Adipocyte (in vitro differentiated cells): ENCODE measurements at regions not wholly inside any gene's neighbourhood (a gene's known extent, or its start where the extent isn't known, plus 50 kb on each side); places are given as distances from the start of the nearest gene placed in this dataset.

ENCODE experiments used
- DNase-seq: peaks from one replicate; pipeline ENCODE4 v3.0.0-alpha.2; 2015; ENCODE audit warnings: low read depth
- H3K27me3 ChIP-seq: replicated peaks from 2 replicates; pipeline ENCODE4 v1.7.0; 2013; ENCODE audit warnings: mild to moderate bottlenecking, low read length, moderate library complexity; ENCODE audit not compliant: control insufficient read depth, insufficient read depth
- H3K36me3 ChIP-seq: 2 replicates; pipeline ENCODE4 v1.7.0; 2013; ENCODE audit warnings: low read length, mild to moderate bottlenecking, moderate library complexity; ENCODE audit not compliant: control insufficient read depth, insufficient read depth, severe bottlenecking
- H3K4me1 ChIP-seq: 2 replicates; pipeline ENCODE4 v1.7.0; 2013; ENCODE audit warnings: mild to moderate bottlenecking, low read length, moderate library complexity; ENCODE audit not compliant: control insufficient read depth, insufficient read depth
- H3K4me3 ChIP-seq: 2 replicates; pipeline ENCODE4 v1.7.0; 2013; ENCODE audit warnings: mild to moderate bottlenecking, low read length, moderate library complexity
- H3K9ac ChIP-seq: 2 replicates; pipeline ENCODE4 v1.7.0; 2013; ENCODE audit warnings: mild to moderate bottlenecking, low read length, moderate library complexity
- H3K9me3 ChIP-seq: 2 replicates; pipeline ENCODE4 v1.7.0; 2013; ENCODE audit warnings: mild to moderate bottlenecking, low read length, moderate library complexity; ENCODE audit not compliant: control insufficient read depth

- H3K27me3 ChIP-seq: no peaks in the 10 kb centered on the region
- H3K9ac ChIP-seq: no peak overlapping the region
- H3K36me3 ChIP-seq: no peaks in the 10 kb centered on the region
- H3K4me1 ChIP-seq: peaks cover 39% of the 10 kb centered on the region
- no peak overlapping the region for H3K4me3 ChIP-seq
- DNase-seq: peak; percentile 33
- no peaks in the 10 kb centered on the region for H3K9me3 ChIP-seq
These were observed 696.4 kb downstream of the INHBA start for GRCh38 chr7:41006306-41006995.

DNA sequence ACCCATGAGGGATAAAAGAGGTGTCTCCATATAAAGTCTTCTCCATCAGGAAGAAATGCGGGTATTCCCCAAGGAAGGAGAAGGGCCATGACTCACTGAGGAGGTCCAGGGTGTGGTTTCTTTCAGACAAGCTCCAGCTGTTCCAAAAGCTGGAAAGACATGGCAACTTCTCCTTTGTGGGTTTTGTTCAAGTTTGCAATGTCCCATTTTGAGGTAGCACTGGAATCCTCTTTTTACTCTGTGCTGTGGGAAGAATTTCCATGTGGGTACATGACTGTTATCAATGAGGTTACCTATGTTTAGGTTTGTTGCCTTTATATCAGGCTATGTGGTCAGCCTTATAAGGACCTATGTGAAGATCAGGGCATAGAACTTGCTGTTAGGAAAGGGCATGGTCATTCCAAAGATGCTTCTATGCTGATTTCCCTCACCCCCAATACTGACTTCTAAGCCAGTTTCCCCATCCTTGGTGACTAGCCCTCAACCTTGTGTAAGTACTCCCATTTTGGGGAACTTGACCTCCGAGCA, 697.5 kb downstream of the INHBA start:
- Histone ChIP-seq H3K9ac (peak overlapping the region; percentile 12), H3K36me3 (no peaks in the 10 kb centered on the region), H3K4me1 (peaks cover 30% of the 10 kb centered on the region), H3K27me3 (no peaks in the 10 kb centered on the region), H3K9me3 (no peaks in the 10 kb centered on the region), H3K4me3 (no peak overlapping the region)
- peak; percentile 72 for DNase-seq

- Histone ChIP-seq H3K9ac (no peak overlapping the region), H3K4me1 (peaks cover 27% of the 10 kb centered on the region), H3K4me3 (no peak overlapping the region), H3K9me3 (no peaks in the 10 kb centered on the region), H3K27me3 (no peaks in the 10 kb centered on the region), H3K36me3 (no peaks in the 10 kb centered on the region)
- DNase-seq: no peak
These were observed 698.9 kb downstream of the INHBA start for GRCh38 chr7:41003977-41004376.

DNA sequence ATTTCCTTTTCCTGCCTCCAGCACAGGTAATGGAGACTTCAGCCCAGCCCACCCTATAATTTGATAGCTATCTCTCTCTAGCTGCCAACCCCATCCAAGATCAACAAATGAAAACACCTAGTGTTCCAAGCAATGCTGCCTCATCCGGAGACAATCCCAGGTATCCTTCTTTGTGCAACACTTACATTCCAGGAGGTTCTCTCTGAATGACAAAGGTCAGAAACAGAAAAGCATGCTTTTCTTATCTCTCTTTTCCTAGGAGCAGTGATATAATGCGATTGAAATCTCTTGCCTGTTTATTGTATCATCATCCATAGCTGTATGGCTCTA, 699.3 kb downstream of the INHBA start:
- H3K4me3 ChIP-seq: no peak overlapping the region
- H3K9me3 ChIP-seq: no peaks in the 10 kb centered on the region
- DNase-seq: no peak
- H3K36me3 ChIP-seq: no peaks in the 10 kb centered on the region
- no peaks in the 10 kb centered on the region for H3K27me3 ChIP-seq
- H3K9ac ChIP-seq: no peak overlapping the region
- peaks cover 27% of the 10 kb centered on the region for H3K4me1 ChIP-seq

GRCh38 chr7:41002741-41003610, 699.9 kb downstream of the INHBA start:
- H3K4me1 ChIP-seq: peaks cover 27% of the 10 kb centered on the region
- no peak overlapping the region for H3K9ac ChIP-seq
- H3K4me3 ChIP-seq: no peak overlapping the region
- no peaks in the 10 kb centered on the region for H3K36me3 ChIP-seq
- H3K9me3 ChIP-seq: no peaks in the 10 kb centered on the region
- peak; percentile 54 for DNase-seq
- no peaks in the 10 kb centered on the region for H3K27me3 ChIP-seq

- Histone ChIP-seq H3K4me1 (peaks cover 12% of the 10 kb centered on the region), H3K9ac (no peak overlapping the region), H3K4me3 (no peak overlapping the region), H3K36me3 (no peaks in the 10 kb centered on the region), H3K9me3 (no peaks in the 10 kb centered on the region), H3K27me3 (no peaks in the 10 kb centered on the region)
- DNase-seq: no peak
These were observed 702.8 kb downstream of the INHBA start for GRCh38 chr7:41000042-41000441.

- Histone ChIP-seq H3K27me3 (no peaks in the 10 kb centered on the region), H3K9ac (no peak overlapping the region), H3K4me1 (peaks cover 15% of the 10 kb centered on the region), H3K9me3 (no peaks in the 10 kb centered on the region), H3K4me3 (no peak overlapping the region), H3K36me3 (no peaks in the 10 kb centered on the region)
- no peak for DNase-seq
These were observed 706.6 kb downstream of the INHBA start for GRCh38 chr7:40996233-40996677.

GRCh38 chr7:40990841-40991240, 712.0 kb downstream of the INHBA start:
- Histone ChIP-seq H3K27me3 (no peaks in the 10 kb centered on the region), H3K36me3 (no peaks in the 10 kb centered on the region), H3K4me3 (no peak overlapping the region), H3K9ac (peak overlapping the region; percentile 20), H3K4me1 (peaks cover 31% of the 10 kb centered on the region), H3K9me3 (no peaks in the 10 kb centered on the region)
- DNase-seq: no peak

- Histone ChIP-seq H3K9me3 (no peaks in the 10 kb centered on the region), H3K36me3 (no peaks in the 10 kb centered on the region), H3K27me3 (no peaks in the 10 kb centered on the region), H3K9ac (no peak overlapping the region), H3K4me3 (no peak overlapping the region), H3K4me1 (peaks cover 34% of the 10 kb centered on the region)
- DNase-seq: no peak
These were observed 715.3 kb downstream of the INHBA start for GRCh38 chr7:40987571-40987970.

DNA sequence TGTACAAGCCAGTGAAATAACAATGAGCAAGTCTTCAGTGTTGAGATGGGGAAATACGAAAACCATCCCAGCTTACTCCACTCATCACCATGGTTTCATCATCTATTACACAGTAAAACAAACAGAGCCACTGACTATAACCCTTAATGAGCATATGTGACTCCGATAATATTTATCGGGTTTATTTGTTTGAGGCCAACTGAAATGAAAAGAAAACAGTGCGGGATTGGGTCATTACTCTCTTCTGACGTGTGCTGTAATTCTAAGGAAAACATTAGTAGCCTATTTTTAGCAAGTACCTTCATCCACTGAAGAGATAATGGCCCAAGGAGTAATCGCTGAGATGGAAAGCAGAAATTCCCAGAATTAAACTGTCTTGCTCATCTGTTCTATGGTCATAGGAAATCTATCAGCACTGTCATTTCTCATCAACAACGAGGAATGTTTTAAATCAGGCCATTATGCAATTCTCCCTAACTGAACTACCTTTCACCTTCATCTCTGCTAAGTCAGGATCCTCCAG, 716.5 kb downstream of the INHBA start:
- Histone ChIP-seq H3K4me1 (peaks cover 29% of the 10 kb centered on the region), H3K9ac (no peak overlapping the region), H3K36me3 (no peaks in the 10 kb centered on the region), H3K4me3 (peak overlapping the region; percentile 45), H3K27me3 (no peaks in the 10 kb centered on the region), H3K9me3 (no peaks in the 10 kb centered on the region)
- peak; percentile 93 for DNase-seq

- Histone ChIP-seq H3K9ac (no peak overlapping the region), H3K4me3 (no peak overlapping the region), H3K27me3 (no peaks in the 10 kb centered on the region), H3K4me1 (peaks cover 15% of the 10 kb centered on the region), H3K36me3 (no peaks in the 10 kb centered on the region), H3K9me3 (peaks cover 3% of the 10 kb centered on the region)
- no peak for DNase-seq
These were observed 719.8 kb downstream of the INHBA start for GRCh38 chr7:40983111-40983510.
